ENCODE measurements at regions not wholly inside any gene's neighbourhood (a gene's known extent, or its start where the extent isn't known, plus 50 kb on each side); places are given as distances from the start of the nearest gene placed in this dataset.
A peak's percentile ranks its signal among the peaks of the same experiment; 100 is the strongest.

DNA sequence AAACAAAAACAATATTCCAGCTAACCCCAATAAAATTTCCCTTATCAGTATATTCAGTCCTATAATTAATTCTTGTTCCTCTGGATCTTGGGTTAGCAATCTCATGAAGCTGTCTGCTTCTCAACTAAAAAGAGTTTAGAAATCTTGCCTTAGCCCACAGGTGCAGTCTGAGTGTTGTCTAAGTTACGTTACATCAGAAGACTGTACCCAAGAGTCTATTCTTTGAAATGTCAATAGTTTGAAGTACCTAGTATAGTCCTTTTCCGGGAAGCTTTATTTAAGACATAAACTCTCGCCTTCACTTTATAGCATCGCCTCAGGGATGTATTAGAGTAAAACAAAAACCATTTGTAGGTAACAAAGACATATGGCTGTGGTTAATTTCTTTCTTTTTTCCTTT lies 465.1 kb downstream of the FUT8 start:
- DNase-seq (ENCODE audit: low spot score), result no peak

DNA sequence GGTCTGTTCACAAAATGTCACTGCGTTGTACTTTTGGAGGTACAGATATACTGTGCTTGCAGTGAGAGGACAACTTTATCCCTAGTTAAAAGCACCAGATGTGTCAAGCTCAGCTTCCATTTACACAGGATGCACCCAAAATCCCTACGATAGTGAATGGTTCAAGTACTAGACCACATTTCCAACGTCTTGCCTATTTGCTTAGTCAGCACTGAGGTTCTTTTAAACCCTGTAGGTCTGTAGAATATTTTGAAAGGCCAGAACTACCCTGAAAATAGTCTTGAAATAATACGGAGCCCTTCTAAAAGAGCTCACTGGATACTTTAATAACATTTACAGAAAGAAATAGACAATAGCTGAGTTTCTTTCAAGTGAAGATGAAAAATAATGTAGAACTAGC lies 466.1 kb downstream of the FUT8 start:
- DNase-seq (ENCODE audit: low spot score), result no peak

DNA sequence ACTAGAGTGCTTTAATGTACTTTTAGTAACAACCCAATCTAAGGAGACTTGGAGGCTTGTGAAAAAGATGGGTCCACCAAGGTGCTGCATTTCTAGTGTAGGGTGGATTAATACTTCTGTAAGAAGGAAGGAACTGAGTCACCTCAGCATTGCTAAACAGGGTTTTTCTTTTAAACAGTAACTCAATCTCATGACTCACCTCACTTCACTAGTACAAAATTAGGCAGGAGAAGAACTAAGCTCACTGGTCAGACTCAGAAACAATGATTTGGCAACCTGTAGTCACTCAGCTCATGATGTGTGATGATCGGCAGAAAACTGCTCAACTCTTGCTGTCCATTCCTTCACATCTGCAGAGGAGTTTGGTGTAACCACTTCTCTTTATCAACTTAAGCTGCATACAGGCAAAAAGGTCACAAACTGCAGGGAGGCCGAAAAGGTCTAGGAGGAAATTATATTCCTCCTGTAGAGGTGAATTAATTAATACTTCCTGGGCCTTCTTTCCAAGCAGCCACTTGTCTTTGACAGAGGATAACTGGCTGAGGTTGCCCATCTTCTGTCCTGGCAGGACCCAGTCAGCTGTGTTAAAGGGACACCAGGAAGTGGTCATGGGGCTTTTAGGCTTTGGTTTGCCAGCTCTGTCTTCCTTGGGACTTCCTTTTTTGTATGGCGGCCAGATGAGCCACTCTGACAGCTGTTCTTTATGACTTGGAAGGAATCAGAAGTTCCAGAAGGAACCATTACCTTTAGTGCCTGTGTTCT lies 466.9 kb downstream of the FUT8 start:
- no peak for DNase-seq (ENCODE audit: low spot score)

DNA sequence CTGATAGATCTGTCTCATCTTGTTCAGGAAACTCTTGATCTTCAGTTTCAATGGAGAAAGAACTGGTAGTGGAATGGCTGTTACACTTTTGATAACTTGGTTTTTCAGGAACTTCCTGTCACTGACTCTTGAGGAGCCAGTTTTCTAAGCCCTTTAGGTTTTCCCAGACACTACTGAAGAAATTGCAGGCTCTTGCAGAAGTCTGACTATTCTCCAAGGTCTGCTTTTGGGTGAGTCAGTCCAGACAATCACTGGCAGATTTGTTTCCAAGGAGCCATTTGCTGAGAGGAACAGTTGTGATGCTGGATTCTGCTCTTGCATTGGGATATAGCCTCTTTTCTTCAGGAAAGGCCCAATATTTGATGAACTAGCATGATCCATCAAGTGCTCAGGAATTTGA lies 468.0 kb downstream of the FUT8 start:
- DNase-seq (ENCODE audit: low spot score), result no peak

DNA sequence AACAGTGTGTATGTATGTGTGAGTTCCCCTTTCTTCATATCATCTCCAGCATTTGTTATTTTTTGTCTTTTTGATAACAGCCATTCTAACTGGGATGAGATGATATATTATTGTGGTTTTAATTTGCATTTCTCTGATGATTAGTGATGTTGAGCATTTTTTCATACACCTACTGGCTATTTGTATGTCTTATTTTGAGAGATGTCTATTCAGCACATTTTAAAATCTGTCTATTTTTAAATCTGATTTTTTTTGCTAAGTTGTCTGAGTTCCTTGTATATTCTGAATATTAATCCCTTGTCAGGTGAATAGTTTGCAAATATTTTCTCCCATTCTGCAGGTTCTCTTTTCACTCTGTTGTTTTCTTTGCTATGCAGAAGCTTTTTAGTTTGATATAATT lies 469.1 kb downstream of the FUT8 start:
- no peak for DNase-seq (ENCODE audit: low spot score)

DNA sequence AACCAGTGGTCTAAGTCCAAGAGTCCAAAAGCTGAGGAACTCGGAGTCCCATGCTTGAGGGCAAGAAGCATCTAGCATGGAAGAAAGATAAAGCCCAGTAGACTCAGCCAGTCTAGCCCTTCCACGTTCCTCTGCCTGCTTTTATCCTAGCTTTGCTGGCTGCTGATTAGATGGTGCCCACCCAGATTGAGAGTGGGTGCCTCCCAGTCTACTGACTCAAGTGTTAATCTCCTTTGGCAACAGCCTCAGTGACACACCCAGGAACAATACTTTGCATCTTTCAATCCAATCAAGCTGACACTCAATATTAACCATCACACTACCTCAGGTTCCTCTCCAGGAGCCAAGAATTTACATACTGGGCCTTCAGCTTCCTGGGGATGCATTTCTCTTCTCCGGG lies 476.1 kb downstream of the FUT8 start:
- no peak for DNase-seq (ENCODE audit: low spot score)

DNA sequence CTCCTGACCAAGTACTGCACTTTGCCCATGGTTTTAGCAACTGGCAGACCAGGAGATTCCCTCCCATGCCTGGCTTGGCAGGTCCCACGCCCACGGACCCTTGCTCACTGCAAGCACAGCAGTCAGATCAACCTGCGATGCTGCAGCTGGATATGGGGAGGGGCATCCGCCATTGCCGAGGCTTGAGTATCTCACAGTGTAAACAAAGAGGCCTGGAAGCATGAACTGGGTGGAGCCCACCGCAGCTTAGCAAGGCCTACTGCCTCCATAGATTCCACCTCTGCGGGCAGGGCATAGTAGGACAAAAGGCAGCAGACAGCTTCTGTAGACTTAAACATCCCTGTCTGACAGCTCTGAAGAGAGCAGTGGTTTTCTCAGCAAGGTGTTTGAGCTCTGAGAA lies 479.8 kb downstream of the FUT8 start:
- DNase-seq (ENCODE audit: low spot score), result no peak

DNA sequence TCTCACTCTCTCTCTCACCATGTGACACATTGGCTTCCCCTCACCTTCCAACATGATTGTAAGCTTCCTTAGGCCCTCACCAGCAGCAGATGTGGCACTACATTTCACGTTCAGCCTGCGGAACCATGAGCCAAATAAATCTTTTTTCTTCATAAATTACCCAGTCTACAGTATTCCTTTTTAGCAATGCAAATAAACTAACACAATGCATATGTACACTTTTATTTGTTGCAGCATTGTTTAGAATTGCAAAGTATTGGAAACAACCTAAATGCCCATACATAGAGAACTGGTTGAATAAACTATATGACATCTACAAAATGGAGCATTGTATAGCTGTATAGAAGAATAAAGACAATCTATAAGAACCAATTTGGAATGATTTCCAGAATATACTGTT lies 487.6 kb downstream of the FUT8 start:
- no peak for DNase-seq (ENCODE audit: low spot score)

DNA sequence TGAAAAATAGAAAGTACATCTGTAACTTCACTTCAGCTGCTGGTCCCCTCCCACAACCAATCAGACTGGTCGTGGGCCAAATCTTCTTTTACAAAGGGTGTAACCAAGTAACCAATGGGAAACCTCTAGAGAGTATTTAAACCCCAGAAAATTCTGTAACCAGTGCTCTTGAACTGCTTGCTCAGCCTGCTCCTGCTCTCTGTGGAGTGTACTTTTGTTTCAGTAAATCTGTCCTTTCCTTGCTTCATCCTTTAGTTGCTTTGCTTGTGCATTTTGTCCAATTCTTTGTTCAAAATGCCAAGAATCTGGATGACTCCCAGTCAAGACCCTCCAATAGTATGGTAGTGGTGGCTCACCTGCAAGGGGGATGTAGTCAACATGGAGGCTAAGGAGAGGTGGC lies 489.1 kb downstream of the FUT8 start:
- no peak for DNase-seq (ENCODE audit: low spot score)

DNA sequence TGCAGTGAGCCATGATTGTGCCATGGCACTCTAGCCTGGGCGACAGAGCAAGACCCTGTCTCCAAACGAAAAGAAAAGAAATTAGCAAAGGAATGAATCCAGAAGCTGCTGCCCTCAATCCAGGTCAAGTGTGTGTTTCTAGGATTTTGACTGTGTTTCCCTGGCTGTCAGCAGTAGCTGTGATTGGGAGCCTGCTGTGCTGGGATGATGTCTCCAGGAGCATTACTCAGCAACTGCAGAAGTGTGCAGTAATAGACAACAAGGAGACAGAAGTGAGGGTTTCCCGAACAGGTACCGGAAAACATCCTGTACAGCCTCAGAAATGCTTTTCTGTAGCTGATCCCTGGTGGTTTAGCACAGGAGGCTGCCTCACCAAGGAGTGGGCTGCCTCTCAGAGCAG lies 492.5 kb downstream of the FUT8 start:
- DNase-seq (ENCODE audit: low spot score), result no peak

DNA sequence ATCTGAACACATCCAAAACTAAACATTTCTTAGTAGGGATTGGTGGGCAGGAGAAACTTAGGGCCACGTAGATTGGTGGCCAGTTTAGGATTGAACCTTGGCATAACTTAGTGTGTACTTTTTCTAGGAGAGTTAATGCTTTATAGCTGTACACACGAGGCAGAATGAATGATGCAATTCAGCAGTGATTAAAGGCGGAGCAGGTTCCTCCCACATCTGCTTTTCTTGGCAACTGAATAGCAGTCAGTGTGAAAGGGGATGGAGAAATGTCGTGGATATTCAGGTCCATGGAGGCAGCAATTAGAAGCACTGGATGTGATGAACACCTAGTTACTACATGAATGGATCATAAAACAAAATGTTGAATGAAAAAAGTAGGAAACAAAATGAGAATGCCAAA lies 493.8 kb downstream of the FUT8 start:
- DNase-seq (ENCODE audit: low spot score), result no peak

DNA sequence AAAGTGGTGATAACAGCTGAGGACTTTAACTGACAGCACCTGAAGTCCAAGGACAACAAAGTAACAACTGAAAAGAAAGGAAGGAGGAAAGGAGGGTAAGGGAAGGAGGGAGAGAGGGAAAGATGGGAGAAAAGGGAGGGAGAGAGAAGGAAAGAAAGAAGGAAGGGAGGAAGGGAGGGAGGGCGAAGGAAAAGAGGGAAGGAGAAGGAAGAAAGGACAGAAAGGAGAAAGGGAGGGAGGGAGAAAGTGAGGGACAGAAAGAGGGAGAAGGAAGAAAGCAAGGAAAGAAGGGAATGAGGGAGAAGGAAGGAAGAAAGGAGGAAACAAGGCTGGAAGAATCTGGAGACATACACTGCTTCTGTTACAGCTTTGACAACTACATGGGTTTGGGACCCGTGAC lies 494.4 kb downstream of the FUT8 start:
- DNase-seq (ENCODE audit: low spot score), result no peak

DNA sequence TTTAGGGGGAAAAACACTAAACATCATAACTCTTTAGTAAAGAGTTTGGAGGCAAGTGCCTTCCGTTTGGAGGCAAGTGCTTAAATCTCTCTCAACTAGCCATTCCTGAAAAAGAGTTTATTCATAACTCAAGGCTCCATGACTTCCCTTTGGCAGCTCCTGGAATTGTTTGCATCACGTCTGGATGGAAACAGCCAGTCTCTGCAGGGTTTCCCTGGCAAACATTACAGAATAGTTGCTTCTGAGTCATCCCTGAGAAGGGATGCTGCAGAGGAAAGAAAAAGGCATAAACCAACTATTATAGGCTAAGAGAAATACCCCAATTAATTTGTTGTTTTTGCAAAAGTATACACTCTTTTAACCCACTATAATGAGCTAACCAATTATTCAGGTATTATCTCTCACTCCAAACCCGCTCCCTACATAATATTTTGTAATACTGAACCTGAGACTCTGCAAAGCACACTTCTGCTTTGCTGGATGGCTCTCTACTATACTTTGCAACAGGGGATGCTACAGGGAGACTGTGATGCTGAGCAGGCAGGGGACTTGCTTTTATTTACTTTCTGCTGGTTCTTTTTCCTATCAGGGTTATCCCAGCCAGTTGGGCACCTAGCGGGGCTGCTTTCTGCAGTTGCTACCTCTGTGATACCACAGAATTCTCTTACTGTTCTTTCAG lies 497.7 kb downstream of the FUT8 start:
- peak; percentile 24 for DNase-seq (ENCODE audit: low spot score)

DNA sequence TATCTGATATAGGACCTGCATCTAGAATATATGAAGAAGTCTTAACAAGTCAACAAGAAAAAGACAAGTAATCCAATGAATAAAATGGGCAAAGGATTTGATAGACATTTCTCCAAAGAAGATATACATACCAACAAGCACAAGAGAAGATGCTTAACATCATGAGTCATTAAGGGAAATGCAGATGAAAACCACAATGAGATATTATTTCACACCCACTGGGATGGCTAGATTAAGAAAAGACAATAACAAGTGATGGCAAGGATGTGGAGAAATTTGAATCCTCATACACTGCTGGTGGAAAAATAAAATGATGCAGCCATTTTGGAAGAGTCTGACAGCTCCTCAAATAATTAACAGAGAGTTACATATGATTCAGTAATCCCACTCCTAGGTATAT lies 502.6 kb downstream of the FUT8 start:
- DNase-seq (ENCODE audit: low spot score), result no peak

DNA sequence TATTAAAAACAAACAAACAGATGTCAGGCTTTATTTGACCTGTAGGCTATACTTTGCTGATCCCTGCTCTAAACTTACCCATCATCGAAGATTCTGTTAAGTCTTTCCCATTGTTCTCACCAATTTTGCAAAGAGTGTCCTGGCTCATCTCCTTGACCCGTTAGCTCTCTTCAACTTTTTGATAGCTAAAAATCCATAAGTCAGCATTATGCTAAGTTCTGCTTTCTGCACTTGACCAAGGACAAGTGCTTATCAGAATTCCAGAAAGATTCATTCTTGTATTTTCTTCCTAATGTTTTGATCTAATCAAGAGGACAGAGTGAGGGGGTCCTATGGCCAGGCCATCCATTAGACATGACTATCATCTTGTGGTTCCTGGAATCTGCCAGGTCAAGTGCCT lies 503.5 kb downstream of the FUT8 start:
- DNase-seq (ENCODE audit: low spot score), result no peak

DNA sequence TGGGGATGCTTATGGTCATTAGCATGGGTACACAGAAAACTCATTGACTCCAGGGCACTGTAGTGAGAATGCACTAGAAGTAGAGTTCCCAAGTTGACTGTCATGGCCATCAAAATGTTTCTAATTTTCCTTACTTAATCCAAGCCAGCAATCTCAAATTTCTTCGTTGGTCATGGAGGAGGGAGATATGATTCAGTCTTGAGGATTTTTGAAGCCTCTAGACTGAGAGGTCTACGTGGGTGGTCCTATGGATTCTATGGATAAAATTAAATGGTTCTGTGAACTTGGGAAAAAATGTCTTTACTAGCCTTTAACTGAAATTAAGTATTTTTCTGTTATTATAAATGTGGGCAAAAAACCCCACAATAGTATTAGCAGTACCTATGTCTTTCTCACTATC lies 508.5 kb downstream of the FUT8 start:
- no peak for DNase-seq (ENCODE audit: low spot score)

DNA sequence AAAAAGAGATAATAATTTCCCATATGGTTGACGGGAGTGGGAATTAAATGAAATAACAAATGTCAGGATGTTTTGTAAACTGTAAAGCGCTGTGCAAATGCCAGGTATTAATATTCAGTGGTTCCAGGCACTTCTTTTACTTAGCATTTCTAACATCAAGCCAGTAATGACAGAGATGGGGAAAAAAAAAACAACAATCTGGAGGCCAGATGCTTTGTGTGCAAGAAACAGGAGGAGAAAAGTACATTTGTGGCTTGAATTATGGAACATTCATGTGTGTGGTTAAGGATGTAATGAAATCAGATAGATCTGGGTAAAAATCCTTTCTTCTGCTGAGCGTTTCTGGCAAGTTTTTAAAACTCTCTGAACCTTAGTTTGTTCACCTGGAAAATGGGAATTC lies 509.6 kb downstream of the FUT8 start:
- DNase-seq (ENCODE audit: low spot score), result no peak

DNA sequence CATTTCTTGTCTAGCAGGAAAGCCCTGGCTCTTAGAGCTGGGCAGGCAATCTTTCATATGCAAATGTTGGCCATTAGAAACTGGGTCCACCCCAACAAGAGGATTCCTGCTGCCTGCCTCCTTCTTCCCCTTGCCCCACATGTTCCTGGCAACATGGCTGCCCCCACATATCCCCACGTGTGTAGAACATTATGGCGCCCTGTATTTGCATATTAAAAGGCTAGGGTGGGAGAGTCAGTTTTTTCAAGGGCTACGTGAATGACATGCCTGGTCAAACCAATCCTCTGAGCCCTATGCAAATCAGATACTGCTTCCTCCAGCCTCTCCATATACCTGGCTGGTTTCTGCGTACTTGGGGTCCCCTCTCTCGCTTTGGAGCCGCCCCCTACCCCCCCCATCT lies 514.0 kb downstream of the FUT8 start:
- no peak for DNase-seq (ENCODE audit: low spot score)

DNA sequence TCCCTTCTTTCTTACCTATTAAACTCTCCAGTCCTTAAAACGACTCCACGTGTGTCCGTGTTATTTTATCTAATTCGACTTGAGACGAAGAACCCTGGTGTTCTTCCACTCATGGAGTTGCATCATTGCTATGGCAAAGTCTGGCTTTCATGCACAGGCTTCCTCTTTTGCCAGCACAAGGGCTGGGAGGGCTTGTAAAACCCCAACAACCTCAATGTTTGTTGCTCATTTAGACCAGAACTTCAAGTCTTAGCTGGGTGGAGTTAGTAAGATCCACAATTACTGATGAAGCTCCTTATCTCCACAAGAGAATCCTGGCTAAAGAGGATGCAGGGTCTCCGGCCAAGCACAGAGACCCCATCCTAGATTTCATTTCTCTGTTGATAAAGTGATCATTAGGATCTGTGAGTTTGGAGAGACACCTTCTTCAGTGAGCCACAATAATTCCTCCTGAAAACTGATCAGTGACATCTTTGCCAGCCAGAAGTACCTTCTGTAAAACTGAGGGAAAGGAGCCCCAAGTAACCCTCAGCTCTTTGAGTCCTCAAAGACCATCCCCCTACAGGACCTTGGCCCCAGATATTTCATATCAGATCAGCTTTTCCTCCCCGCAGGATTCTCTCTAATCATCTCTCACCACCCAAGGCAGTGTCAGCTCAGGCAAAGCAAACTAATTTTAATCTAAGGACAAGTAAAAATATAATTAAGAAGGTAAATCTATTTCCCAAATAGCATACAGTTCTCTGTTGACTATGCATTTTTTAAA lies 514.6 kb downstream of the FUT8 start:
- DNase-seq (ENCODE audit: low spot score), result no peak

DNA sequence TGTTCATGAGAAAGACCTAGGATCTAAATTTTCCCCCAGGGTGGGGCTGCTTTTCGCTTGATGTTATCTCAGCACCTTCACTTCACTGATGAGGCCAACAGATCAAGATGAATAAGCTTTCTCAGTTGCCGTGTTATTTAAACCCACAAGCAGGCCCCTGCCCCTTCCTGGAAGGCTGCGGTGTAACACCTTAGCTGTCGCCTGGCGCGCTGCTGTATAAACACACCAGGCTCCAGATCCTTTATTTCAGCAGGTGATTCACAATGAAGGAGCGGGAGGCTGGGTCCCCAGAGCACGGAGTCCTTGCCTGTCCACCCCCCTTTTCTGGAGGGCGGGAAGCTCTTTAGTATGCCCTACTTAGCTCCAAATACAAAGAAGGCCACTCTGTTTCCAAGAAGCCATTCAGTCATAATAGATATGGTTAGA lies 515.4 kb downstream of the FUT8 start:
- no peak for DNase-seq (ENCODE audit: low spot score)

DNA sequence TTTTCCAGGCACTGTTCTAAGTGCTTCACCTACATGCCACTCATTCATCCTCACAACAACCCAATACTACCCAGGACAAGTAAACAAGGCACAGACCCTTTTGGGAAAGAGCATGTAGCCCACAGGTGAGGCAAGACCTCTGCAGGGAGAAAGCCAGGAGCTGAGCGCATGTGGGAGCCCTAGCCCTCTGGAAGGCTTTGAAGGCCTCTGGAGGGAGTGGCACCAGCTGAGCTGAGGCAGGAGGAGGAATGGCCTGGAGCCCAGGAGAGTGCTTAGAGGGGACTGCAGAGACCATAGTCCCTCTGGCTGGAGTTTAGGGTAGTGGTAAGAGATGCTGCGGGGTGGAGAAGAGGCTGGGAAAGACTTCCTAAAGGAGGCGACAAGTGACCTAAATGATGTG lies 516.5 kb downstream of the FUT8 start:
- no peak for DNase-seq (ENCODE audit: low spot score)

DNA sequence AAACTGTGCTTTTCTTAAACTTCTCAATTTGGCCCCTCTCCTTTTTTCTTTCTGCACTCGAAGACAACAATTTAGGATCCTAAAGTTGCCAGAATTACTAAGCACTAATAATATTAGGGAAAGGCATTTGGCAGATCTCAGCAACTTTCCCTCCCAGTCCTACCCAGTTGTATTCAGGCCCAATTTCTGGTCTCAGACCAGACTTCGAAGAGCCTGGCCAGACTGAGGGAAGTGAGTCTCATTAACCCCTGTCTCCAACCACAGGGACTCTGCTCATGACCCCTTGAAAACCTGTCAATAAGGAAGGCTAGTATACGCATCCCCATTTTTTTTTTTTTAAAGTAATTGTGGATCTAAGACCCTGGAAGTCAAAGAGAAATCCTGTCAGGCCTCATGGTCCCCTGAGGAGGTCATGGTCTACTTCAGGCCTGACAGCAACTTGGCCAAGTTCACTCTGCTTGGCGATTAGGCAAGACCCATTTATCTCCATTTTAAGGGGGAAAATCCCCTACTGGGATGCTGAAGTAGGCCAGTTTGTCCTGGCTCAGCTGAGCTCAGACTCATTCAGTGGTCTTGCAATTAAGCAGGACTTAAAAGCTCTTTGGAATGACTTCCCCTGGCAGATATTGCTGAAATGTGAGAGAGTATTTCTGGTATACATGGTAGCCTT lies 521.0 kb downstream of the FUT8 start:
- DNase-seq (ENCODE audit: low spot score), result no peak

DNA sequence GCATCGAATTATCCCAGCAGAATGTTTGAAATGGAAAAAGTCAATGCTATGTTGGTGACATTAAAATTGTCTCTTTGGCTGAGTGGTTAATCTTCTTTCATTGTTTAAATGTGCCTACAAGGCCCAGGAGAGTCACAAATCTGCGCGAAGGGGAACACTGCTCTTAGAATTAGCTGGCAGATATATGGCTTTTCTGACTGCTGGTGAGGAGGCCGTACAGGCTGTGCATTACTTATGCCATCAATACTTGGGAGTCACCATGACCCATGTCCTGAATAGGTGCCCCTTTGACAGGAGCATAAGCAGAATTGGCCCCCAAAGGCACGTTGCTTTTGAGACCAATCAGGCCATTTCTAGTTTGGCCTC lies 521.5 kb downstream of the FUT8 start:
- DNase-seq (ENCODE audit: low spot score), result no peak
